NCI-H2029 treated with DMSO at 0.1 percent for 48 hours (cell line): ENCODE measurements at regions not wholly inside any gene's neighbourhood (a gene's known extent, or its start where the extent isn't known, plus 50 kb on each side); places are given as distances from the start of the nearest gene placed in this dataset.

Source experiments
- DNase-seq: peaks from one replicate; lab custom pipeline; 2025; lab: John Stamatoyannopoulos, UW

DNA sequence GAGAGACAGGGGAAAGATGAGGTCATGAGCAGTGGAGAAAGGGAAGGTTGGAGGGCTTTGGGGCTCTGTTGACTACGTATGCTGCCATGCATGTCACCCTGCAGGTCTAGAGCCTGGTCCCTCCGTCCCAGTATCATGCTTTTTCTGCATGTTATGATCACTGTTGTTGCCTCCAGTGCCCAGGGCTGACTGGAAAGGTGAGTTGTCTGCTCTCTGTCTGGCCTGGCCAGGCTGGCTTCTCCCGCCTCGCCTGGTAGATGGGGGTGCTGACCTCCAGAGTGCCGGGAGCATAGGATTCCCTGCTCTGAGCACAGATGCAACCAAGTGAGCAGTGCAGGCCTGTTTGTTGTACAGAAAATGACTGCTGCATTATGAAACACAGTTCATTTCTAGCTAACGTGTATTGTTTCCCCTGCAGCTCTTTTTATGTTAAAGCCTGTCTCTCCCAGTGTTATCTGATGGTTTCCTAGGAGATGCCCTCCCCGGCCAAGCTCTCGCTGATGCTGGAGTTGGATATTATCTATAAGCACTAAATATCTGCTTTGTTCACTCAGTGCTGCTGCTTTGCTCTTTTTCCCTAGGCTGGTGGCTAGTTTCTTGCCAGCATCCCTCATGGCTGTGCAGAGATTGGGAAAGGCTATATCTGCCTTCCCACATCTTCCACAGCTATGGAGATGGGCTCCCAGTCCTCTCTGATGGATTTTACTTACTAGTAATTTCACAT is 158.2 kb downstream of the TDRD15 start:
- no peak for DNase-seq

DNA sequence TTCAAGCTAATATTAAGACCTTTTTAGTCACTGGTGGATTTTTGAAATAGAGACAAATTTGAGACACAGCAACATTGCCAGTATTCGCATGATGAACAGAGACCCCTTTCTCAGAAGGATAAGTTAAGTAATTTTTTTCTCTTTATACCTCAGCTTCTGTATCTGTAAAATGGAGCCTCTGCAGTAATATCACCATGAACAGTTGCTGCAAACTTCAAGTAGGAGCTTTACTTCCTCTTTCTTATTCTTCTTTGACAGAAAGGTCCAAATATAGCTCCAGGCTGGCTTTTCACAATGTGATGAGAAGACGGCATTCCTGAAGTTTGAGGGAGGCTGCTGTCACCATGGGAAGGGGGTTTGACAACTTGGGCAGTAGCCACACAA is 158.7 kb downstream of the TDRD15 start:
- no peak for DNase-seq

DNA sequence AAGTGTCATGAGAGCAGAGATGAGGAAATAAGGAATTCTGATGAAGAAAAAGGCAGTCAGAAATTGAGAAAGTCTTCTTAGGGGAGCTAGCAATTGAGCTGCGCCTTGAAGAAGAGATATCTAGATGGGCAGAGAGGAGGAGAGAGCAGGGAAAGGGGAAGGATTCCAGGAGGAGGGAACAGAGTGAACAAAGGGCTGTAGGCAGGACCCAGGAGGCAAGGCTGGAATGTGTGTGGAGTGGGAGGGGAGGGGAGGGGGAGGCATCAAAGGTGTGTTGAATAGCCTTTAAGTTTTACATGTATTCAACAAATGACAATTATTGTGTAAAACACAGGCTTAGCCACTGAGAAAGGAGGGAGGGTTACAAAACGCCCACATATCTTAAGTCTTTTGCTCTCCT is 164.5 kb downstream of the TDRD15 start:
- no peak for DNase-seq

DNA sequence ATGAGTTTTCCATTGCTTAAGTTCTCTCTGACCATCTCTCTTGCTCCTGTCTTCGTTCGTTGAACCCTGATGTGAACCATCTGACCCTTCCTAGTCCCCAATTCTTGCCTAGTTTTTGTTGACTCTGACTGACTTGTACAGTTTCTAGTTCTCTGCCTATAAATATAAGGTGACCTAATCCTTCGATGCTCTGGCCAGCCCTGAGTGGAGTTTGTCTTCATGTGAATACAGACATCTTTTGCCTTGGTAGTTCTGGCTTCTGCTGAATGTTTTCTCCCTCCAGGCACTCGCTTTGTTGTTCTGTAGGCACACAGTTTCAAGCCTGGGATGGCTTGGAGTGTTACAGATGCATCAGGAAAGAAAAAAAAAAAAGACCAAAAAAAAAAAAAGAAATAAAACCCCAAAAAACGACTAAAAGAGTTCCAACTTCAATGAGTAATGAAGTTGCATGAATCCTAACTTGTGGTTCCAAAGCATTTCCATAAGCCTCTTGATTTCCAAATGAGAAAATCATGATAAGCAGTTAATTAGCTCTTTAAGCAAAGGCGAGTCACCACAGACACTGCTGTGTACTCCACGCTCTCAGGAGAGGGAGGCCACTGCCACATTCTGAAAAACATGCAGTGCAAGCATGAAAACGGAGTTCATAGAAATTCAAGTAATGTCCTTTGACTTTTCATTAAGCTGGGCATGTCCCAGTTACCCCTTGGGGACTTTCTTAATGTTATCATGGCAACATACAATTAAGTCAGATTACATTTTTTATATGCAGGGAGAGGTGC is 165.2 kb downstream of the TDRD15 start:
- DNase-seq, result no peak

DNA sequence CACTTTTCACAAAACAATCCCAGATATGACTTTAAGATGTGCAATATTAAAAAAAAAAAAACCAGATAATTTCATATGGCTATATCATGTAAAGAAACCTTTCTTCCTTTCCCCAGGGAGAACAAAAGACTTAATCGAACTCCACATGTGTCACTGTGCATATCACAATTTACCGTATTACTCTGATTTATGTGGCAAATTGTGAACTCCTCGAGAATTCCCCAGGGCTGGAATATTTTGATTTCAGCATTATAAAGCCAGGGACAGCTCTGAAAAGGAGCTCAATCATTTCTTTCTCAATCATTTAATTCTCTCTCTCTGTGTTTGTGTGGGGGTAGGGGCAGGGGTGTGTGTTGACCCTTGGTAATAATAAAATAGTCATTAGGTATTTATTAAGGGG is 165.8 kb downstream of the TDRD15 start:
- no peak for DNase-seq

DNA sequence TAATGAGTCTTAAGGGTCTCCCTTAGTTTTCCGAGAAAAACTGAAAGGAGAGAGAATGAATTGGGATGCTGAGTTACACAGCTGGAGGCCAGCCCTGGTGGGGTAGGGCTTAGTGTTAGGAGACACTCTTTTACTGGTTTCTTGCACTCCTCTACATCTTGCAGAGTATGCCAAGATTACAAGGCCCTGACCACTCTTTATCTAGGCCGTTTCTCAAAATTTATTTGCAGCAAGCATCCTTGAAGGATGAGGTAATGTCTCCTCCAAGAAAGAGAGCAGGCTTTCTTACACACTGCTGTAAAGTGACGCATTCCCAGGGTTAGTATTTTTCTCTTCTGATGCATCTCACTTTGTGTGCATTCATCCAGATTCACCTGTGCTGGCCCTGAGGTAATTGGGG is 166.2 kb downstream of the TDRD15 start:
- no peak for DNase-seq

DNA sequence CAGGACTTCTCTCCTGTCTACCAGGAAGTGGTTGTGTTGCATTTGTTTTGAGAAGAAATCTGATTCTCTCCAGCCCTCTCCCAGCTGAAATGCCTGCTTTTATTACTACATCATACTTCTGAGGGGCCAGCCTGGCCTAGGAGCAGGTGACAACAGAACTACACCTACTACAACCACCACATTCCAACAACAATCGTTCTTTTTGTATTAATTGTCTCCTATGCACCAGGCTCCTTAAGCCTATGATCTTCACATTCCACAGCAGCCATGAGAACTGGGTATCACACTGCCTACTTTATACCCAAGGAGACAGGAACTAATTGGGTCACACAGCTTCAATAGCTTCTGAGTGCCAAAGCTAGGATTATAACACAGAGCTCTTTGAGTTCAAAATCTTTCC is 167.7 kb downstream of the TDRD15 start:
- no peak for DNase-seq

DNA sequence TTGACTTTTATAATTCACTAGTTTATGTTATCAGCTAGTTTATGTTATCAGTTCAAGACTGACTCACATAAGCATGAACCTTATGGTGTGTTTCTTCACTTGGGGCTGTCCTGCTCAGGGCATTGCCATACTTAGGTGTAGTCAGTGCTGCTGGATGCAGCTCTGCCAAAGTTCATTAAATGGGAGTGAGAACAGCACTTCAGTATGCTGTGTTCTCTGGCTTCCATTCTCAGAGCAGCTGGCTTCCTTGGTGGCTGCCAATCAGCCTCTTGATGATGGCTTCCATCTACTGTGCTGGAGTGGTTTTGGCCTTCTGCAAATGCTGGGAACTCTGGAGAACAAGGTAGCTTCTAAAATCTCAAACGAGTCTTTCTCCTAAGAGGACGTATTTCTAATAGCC is 170.7 kb downstream of the TDRD15 start:
- DNase-seq, result no peak

DNA sequence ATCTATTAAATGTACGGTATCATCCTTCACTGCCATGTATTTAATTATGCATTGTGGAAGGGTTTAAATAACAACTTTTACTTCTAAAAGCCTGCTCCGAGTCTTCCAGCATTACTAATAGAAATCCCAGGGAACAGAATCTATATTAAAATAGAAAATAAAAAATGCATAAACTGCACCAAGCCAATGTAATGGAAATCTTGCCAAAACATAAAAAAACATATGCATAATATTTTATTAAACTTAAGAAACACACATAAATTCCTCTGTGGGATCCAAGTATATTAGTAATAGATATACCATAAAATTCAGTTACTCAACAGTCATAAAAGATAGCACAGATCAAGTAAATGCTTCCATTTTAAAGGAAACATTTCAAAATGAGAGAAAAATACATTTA is 175.6 kb downstream of the TDRD15 start:
- no peak for DNase-seq

DNA sequence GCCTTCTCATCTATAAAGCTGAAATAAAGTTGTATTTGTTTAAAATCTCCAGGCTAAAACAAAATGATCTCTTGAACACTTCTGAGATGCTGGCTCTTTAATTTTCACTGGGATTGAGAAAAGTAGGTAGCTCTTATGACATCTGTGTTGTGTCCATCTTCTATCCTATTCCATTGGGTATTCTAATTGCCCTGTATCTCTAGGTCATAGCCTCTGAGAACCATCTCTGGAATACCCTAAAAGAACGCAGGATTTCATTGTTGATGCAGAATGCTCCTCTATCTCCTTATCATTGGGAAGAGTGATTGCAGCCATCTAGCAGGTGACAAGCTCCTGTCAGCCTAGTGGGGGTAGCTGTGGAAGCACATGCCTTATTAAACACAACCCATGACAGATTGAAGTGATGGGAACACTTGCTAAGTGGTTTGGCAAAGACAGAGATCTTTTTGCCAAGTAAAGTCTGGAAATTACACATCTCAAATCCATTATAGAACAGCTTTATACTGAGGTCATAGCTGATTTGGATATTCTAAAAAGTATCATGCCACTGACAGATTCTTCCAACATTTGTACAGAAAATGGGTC is 178.2 kb downstream of the TDRD15 start:
- no peak for DNase-seq

DNA sequence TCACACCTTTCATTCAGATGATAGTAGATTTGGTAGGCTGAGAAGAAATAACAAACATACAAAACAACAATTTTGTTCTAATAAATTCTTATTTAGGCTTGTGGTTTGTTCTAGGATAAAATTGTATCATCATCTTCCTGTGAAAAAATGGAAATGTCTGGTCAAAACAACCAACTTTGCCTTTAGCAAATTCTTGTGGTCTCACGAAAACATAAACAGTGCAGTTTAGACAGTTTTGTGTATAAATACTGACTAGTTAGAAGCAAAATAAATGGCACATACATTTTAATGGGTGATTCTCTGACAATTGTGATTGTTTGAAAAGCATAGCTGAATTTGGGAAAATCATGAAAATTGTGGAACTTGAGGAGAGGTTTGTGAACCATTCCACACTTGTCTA is 180.1 kb downstream of the TDRD15 start:
- DNase-seq, result no peak

DNA sequence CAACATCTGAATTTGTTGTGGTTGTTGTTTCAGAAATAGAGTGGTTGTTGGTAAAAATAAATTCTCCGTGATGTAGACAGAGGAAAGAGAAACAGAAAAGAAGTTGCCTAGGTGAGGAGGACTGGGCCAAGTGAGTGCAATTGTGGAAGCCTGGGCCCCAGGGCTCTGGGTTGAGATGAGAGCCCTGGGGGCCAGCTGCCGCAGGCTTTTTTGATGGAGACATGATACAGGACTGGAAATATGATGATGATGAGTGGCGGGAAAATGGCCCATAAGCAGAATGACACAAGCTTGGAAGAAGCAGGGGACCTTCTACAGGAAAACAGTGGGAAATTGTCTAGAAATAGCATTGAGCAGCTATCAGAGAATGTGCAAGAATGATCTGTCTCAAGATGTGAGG is 181.8 kb downstream of the TDRD15 start:
- DNase-seq, result no peak

DNA sequence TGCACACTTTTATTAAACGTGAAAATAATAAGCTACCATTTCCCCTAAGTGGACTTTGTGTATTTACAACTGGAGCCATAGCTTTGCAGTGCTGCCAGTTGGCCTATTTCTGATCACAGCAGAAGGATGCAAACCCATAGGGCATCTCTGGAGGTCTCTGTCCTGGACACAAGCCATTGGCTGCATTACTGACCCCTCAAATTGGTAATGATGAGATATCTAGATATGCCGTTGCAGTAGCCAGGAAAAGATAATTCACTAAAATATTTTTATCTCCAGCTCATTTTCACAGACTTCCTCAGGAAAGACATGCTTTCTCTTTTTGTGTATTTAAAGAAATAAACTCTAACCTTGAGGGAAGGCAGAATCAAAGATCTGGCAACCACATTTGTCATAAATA is 182.5 kb downstream of the TDRD15 start:
- no peak for DNase-seq

DNA sequence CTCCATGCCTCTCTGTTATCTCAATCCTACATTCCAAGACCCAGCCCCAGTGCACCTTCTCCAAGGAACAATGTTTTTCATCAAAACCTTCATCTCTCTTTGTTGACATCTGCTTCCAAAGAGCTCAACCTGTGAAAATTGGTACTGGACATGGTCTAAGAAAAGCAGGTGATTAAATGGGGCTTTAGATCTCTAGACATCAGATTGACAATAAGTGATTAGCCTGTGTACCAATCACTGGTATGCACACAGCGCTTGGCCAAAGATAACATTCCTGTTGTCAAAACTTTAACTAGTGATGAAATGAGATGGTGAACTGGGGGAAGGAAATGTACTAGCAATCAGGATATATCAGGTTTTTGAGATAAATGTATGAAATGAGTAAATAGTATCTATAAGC is 183.3 kb downstream of the TDRD15 start:
- DNase-seq, result no peak

DNA sequence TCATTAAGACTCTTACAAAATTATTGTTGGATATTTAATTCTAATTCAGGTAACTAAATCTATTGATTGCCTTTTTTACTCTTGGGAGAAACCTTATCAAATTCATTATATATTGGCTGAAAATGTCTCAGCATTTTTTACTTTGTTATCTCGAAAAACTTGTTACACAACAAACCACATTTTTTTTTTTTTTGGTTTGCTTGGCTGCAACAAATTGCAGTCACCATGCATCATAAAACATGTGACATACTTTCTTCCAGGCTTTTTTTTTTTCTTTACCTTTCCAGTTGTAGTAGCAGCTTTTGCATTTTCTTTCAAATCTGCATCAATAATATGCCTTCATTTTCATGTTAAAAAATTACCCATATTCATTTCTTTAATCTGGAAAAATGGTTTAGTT is 186.7 kb downstream of the TDRD15 start:
- DNase-seq, result no peak

DNA sequence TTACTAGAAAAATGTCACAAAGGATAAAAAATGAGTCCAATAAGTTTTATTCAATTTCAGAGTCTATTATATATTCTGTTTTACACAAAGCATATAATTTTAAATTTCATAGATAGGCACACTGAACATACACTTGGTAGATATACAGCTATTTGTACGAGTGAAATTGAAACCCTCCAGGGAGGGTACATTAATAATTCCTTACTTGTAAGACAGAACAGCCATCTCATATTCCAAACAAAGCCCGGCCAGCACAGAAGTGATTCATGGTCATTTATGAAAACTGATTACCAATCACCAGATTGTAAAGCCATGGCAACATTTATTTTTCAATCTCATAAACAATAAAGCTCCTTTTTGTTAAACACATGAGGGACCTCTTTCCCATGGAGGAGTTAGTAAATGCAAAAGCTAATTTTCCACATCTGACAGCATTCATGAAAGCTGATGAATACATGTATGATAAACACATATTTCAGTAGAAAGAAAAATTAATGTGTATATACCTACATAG is 190.6 kb downstream of the TDRD15 start:
- no peak for DNase-seq

DNA sequence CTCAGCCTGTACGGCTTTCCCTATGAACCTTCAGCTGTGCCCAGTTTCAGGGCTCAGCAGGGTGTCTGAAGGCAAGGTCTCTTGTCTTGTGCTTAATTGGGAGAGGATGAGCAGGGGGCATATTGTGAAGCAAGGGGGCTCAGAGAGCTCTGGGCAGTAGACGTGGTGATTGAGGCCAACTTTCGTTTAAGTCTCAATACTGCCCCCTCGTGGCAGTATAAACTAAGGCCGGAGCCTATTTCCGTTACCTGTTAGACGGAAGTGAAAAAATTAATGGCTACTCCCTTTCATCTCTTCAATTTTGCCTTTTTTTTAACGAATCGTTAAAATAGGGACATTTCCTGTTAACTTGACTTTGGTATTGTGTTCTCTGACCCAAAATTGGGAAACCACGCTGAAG is 193.4 kb downstream of the TDRD15 start:
- no peak for DNase-seq

DNA sequence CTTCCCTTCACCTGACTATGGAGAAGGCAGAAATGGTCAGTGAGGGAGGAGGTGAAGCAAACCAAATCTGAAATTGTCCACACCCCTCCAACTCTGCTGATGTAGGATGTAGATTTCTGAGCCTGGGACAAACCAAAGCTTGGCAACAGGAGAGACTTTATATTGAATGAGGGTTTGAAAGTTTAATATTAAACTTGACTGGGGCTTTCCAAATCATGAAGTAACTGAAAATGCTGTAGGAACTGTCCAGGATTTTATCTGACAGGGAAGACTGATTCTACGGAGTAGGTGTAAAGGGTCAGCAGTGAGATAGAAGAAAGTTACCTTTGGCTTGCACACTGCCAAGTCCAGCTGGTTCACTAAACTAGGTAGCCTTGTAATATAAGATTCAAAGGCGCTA is 194.5 kb downstream of the TDRD15 start:
- no peak for DNase-seq

DNA sequence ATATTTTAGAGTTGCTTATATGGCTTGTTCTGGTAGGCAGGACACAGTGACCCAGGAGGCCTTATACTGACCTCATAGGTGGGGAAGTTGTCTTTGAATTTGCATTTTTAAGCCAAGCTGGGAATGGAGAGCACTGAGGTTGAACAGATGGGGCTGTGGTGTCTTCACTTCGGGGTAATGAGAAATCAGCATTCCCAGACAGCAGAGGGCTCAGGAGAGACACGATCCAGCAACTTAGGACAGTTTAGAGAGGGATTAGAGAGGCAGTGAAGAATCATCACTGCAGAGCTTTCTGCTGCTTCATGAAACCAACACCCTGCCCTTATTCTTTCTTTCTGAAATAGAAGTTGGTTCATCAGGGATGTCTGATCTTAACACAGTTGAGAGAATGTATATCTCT is 202.4 kb downstream of the TDRD15 start:
- no peak for DNase-seq

DNA sequence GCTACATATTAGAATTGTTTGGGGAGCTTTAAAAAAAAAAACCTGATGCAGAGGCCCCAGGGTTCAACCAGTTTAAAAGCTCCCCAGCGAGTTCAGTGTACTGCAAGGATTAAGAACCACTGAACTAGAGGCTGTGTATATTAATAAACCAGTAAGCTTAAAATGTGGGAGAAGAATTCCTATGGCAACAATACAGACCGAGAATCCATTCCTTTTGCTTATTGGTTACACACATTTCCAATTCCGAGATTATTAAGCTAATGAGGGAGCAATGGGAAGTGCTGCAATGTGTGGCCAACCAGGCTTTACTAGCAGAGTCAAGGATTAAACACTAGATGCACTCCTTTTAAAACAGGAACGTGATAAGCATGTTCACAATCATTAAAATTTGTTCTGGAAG is 204.4 kb downstream of the TDRD15 start:
- DNase-seq, result no peak

DNA sequence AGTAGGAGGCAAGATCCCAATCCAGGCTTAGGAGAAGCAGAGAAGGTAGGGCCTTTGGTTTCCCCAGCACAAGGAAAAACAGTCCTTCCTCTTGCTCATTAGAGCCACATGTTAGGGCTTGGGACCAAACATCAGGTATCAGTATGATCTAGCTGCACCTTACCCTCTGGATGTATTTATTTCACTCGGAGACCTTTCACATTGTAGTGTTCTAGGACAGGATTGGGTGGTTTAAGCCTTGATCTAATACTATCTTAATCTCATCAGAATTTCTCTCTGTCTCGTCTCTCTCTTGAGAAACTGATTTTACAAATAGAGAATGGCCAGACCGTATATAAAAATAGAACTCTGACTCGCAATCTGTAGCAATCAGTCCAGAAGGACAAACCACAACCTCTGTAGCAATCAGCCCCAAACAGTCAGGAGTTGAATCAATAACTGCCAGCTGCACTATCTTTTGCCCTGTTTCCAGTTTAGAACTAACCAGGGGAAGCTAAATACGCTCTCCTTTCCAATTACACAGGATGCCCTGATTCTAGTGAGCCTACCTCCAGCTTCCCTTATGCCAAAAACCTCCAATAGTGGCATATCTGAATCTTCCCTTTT is 207.1 kb downstream of the TDRD15 start:
- no peak for DNase-seq

DNA sequence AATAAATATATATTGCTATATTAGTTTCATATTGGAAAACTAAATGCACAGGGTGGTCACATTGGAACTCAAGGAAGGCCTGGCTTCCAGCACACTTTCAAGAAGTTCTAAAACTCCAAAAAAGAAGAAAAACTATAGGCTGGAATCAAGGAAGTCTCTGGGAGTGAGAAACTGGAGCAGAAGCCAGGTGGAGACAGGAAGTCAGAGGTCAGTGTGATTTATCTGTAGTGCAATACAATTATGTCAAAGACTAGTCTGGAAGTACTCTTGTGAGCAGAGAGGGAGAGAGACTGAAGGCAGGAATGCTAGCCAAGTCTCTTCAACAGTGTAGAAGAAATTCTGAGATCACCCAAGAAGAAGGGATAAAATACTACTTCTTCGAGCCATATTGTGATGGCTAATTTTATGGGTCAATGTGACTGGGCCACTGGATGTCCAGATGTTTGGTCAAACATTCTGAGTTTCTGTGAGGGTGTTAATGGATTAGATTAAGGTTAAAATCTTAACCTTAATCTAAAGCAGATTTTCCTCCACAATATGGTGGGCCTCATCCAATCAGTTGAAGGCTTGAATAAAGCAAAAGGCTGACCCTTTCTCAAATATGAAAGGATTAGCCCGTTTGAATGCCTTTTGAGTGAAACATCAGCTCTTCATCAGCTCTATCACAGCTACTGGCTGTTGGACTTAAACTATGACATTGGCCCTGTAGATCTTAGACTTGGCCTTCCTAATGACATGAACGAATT is 208.0 kb downstream of the TDRD15 start:
- DNase-seq, result no peak
